Mesendoderm (in vitro differentiated cells): ENCODE measurements at regions not wholly inside any gene's neighbourhood (a gene's known extent, or its start where the extent isn't known, plus 50 kb on each side); places are given as distances from the start of the nearest gene placed in this dataset.
"Not testable (repeated sequence)": the region's sequence is repeated elsewhere in the genome, so short reads cannot be mapped to it uniquely, and the experiment has no call there.

Experiments
- DNase-seq: peaks from one replicate; pipeline ENCODE4 v3.0.0; 2013
- H2AK5ac ChIP-seq: 2 replicates; pipeline ENCODE4 v1.6.1; 2013; ENCODE audit warnings: low read length, inconsistent platforms
- H2BK120ac ChIP-seq: 2 replicates; pipeline ENCODE4 v1.6.1; 2013; ENCODE audit warnings: low read depth, mild to moderate bottlenecking, low read length, moderate library complexity, mixed read lengths
- H2BK15ac ChIP-seq: replicated peaks from 2 replicates; pipeline ENCODE4 v1.6.1; 2013; ENCODE audit warnings: low read depth, mild to moderate bottlenecking, moderate library complexity
- H2BK5ac ChIP-seq: 2 replicates; pipeline ENCODE4 v1.6.1; 2013; ENCODE audit warnings: low read length, inconsistent platforms
- H3K18ac ChIP-seq: 2 replicates; pipeline ENCODE4 v1.6.1; 2013; ENCODE audit warnings: mild to moderate bottlenecking, low read length, mixed read lengths
- H3K23ac ChIP-seq: one replicate; pipeline ENCODE4 v1.6.1; 2013; ENCODE audit warnings: low read length
- H3K27ac ChIP-seq: 2 replicates; pipeline ENCODE4 v1.5.1; 2013; ENCODE audit warnings: low read depth, mild to moderate bottlenecking, inconsistent platforms, low read length, moderate library complexity
- H3K27me3 ChIP-seq: 2 replicates; pipeline ENCODE4 v1.6.1; 2013; ENCODE audit warnings: low read length, control low read depth, mild to moderate bottlenecking, inconsistent platforms; ENCODE audit not compliant: insufficient read depth, poor library complexity
- H3K36me3 ChIP-seq: 2 replicates; pipeline ENCODE4 v1.6.1; 2013; ENCODE audit warnings: low read length, inconsistent platforms; ENCODE audit not compliant: control insufficient read depth, insufficient read depth
- H3K4ac ChIP-seq: one replicate; pipeline ENCODE4 v1.6.1; 2013; ENCODE audit warnings: low read depth, mild to moderate bottlenecking, low read length, moderate library complexity
- H3K4me1 ChIP-seq: 2 replicates; pipeline ENCODE4 v1.6.1; 2013; ENCODE audit warnings: low read depth, low read length, inconsistent platforms; ENCODE audit not compliant: control insufficient read depth
- H3K4me2 ChIP-seq: 2 replicates; pipeline ENCODE4 v1.6.1; 2013; ENCODE audit warnings: low read length
- H3K4me3 ChIP-seq: 2 replicates; pipeline ENCODE4 v1.5.1; 2013; ENCODE audit warnings: mild to moderate bottlenecking, low read length
- H3K56ac ChIP-seq: one replicate; pipeline ENCODE4 v1.6.1; 2013; ENCODE audit warnings: low read length
- H3K79me1 ChIP-seq: 2 replicates; pipeline ENCODE4 v1.6.1; 2013; ENCODE audit warnings: low read length, inconsistent platforms
- H3K79me2 ChIP-seq: 2 replicates; pipeline ENCODE4 v1.6.1; 2013; ENCODE audit warnings: mild to moderate bottlenecking, low read length; ENCODE audit not compliant: control insufficient read depth, insufficient read depth
- H3K9ac ChIP-seq: 2 replicates; pipeline ENCODE4 v1.6.1; 2013; ENCODE audit warnings: low read length, inconsistent platforms
- H4K5ac ChIP-seq: one replicate; pipeline ENCODE4 v1.6.1; 2013; ENCODE audit warnings: low read length
- H4K8ac ChIP-seq: one replicate; pipeline ENCODE4 v1.6.1; 2013; ENCODE audit warnings: low read depth, mild to moderate bottlenecking, control low read depth, low read length, moderate library complexity
- WGBS: extraction: QIAGEN DNeasy Blood & Tissue Kit; methylation state at CpG from one replicate; pipeline ENCODE4 v1.1.7; 2013; ENCODE audit warnings: low lambda C conversion rate, missing lambda C conversion rate; ENCODE audit not compliant: insufficient coverage; ENCODE audit errors: extremely low coverage; 5-methylcytosine and 5-hydroxymethylcytosine counted together

DNA sequence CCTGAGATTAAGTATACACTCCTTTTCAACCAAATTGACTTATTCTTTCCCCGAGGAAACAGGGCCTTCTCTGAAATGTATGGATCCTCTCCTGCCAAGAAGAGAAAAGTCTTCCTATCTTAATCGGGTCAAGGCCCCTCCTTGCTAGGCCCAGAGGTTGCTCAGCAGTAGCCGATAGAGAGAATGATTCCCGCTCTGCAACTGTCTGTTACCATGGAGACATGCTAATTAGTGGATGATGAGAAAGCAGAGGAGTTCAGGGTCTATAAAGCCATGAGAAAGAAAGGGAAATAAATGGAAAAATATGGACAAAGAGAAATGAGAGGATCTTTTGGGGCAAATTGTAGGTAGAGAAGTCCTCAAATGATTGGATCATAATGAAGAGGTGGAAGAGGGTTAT is 103.5 kb downstream of the POU4F1 start:
- DNase-seq: peak; percentile 69
- H3K79me2 ChIP-seq: no peaks in the 10 kb centered on the region
- H3K36me3 ChIP-seq: no peaks in the 10 kb centered on the region
- no peak overlapping the region for H2BK120ac ChIP-seq
- H2BK15ac ChIP-seq: no peak overlapping the region
- H3K27ac ChIP-seq: no peak overlapping the region
- peaks cover 5% of the 10 kb centered on the region for H3K4me1 ChIP-seq
- no CpG with 5 or more reads among the region's 4 CpGs for WGBS
- no peak overlapping the region for H3K4me3 ChIP-seq
- H4K5ac ChIP-seq: no peak overlapping the region
- H3K18ac ChIP-seq: no peak overlapping the region
- no peak overlapping the region for H2AK5ac ChIP-seq
- H3K79me1 ChIP-seq: no peaks in the 10 kb centered on the region
- H3K56ac ChIP-seq: no peak overlapping the region
- H3K9ac ChIP-seq: no peak overlapping the region
- no peak overlapping the region for H3K23ac ChIP-seq
- H2BK5ac ChIP-seq: no peak overlapping the region
- no peak overlapping the region for H4K8ac ChIP-seq
- peaks cover 2% of the 10 kb centered on the region for H3K27me3 ChIP-seq
- H3K4me2 ChIP-seq: no peak overlapping the region
- H3K4ac ChIP-seq: no peak overlapping the region

DNA sequence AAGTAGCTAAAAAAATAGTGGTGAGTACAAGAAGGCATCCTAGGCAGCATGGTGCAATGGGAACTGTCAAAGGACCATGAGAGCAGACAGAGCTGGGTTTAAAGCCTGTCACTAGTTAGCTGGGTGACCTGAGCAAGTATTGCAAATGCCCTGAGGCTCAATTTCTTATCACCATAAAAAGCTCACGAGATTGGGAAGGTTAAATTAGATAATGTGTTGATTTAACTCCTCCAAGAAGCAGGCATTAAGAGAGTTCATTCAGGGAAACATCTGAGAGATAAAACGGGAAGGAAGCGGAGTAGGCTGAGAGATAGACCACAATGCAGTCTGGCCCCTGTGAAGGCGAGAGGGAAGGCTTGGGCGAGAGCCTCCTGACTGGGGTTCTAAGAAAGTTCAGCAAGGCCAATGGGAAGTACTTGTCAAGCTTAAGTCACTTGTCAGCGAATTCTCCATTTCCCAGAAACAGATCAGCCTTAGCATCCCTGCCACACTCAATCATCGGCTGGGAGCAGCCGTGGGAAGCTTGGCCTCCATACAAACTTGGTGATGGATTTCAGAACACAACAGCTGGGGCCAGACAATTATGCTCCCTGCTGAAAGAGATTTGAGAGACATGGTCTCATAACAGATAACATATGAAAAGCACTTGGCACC is 105.5 kb downstream of the POU4F1 start:
- Histone ChIP-seq H2BK5ac (no peak overlapping the region), H3K4me2 (no peak overlapping the region), H3K56ac (no peak overlapping the region), H3K4ac (peak overlapping the region; percentile 25), H2AK5ac (no peak overlapping the region), H2BK15ac (no peak overlapping the region), H3K4me3 (no peak overlapping the region), H3K4me1 (peaks cover 5% of the 10 kb centered on the region), H3K27ac (no peak overlapping the region), H3K18ac (no peak overlapping the region), H3K9ac (no peak overlapping the region), H4K5ac (no peak overlapping the region), H3K27me3 (peaks cover 2% of the 10 kb centered on the region), H3K23ac (no peak overlapping the region), H2BK120ac (no peak overlapping the region), H3K79me1 (no peaks in the 10 kb centered on the region), H3K36me3 (no peaks in the 10 kb centered on the region), H3K79me2 (no peaks in the 10 kb centered on the region), H4K8ac (no peak overlapping the region)
- peak; percentile 80 for DNase-seq
- no CpG with 5 or more reads among the region's 8 CpGs for WGBS

GRCh38 chr13:78491978-78492377 is 111.4 kb downstream of the POU4F1 start:
- no peak overlapping the region for H3K4me2 ChIP-seq
- H2BK5ac ChIP-seq: no peak overlapping the region
- DNase-seq: no peak
- H2AK5ac ChIP-seq: no peak overlapping the region
- no peaks in the 10 kb centered on the region for H3K36me3 ChIP-seq
- no peak overlapping the region for H3K4me3 ChIP-seq
- H3K79me1 ChIP-seq: no peaks in the 10 kb centered on the region
- no peak overlapping the region for H2BK15ac ChIP-seq
- H3K4ac ChIP-seq: no peak overlapping the region
- H3K23ac ChIP-seq: no peak overlapping the region
- H3K56ac ChIP-seq: no peak overlapping the region
- no peaks in the 10 kb centered on the region for H3K79me2 ChIP-seq
- H3K27me3 ChIP-seq: no peaks in the 10 kb centered on the region
- H3K18ac ChIP-seq: no peak overlapping the region
- no peak overlapping the region for H2BK120ac ChIP-seq
- no peak overlapping the region for H4K8ac ChIP-seq
- peaks cover 5% of the 10 kb centered on the region for H3K4me1 ChIP-seq
- no peak overlapping the region for H3K9ac ChIP-seq
- H4K5ac ChIP-seq: no peak overlapping the region
- no peak overlapping the region for H3K27ac ChIP-seq

DNA sequence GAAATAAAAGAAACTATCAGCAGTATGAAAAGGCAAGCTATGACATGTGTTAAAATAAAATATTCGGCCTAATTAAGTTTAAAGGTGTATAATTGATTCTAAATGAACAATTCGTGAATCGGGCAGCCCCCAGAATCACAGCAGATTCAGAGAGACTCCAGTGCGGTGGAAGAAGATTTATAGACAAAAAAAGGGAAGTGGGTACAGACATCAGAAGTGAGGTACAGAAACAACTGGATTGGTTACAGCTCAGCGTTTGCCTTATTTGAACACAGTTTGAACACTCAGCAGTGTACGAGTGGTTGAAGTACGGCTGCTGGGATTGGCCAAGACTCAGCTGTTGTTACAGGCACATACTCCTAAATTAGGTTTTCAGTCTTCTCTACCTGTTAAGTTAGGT is 113.1 kb downstream of the POU4F1 start:
- not testable (repeated sequence) for H3K27ac ChIP-seq, H3K79me2 ChIP-seq, H4K5ac ChIP-seq, H2AK5ac ChIP-seq, H3K56ac ChIP-seq, H3K4me1 ChIP-seq, H2BK120ac ChIP-seq, H3K18ac ChIP-seq, H3K4me2 ChIP-seq, DNase-seq, H3K4ac ChIP-seq, H3K23ac ChIP-seq, H3K27me3 ChIP-seq, H3K9ac ChIP-seq, H3K79me1 ChIP-seq, H3K4me3 ChIP-seq, H3K36me3 ChIP-seq, H2BK5ac ChIP-seq, H4K8ac ChIP-seq, H2BK15ac ChIP-seq
- no CpG with 5 or more reads among the region's 7 CpGs for WGBS

- no peak overlapping the region for H4K8ac ChIP-seq
- no peak overlapping the region for H3K56ac ChIP-seq
- WGBS: no CpG with 5 or more reads among the region's 1 CpG
- H3K27me3 ChIP-seq: no peaks in the 10 kb centered on the region
- H3K36me3 ChIP-seq: no peaks in the 10 kb centered on the region
- H3K4me3 ChIP-seq: no peak overlapping the region
- no peak overlapping the region for H3K4ac ChIP-seq
- no peak overlapping the region for H3K18ac ChIP-seq
- no peak overlapping the region for H2BK15ac ChIP-seq
- no peaks in the 10 kb centered on the region for H3K79me2 ChIP-seq
- DNase-seq: no peak
- H2AK5ac ChIP-seq: no peak overlapping the region
- H4K5ac ChIP-seq: no peak overlapping the region
- H3K9ac ChIP-seq: no peak overlapping the region
- H3K79me1 ChIP-seq: no peaks in the 10 kb centered on the region
- no peak overlapping the region for H2BK5ac ChIP-seq
- H3K23ac ChIP-seq: no peak overlapping the region
- no peak overlapping the region for H3K4me2 ChIP-seq
- H3K4me1 ChIP-seq: no peaks in the 10 kb centered on the region
- no peak overlapping the region for H3K27ac ChIP-seq
- no peak overlapping the region for H2BK120ac ChIP-seq
These were observed 115.6 kb downstream of the POU4F1 start for GRCh38 chr13:78487707-78488106.

DNA sequence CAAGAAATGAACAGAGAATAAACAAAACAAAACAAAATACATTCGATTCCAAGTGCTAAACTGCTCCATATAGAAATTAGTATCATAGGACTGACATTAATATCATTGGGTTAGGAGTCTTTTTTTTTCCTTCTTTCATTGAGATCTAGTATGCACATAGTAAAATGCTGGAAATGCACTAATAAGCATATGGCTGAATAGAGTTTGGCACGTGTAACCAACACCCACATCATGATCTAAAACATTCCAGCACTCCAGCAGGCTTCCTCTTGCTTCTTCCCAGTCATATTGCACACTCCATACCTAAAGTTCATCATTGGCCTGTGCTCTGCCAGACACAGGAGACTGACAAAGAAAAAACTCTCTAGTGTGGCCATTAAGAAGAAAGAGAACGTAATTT is 117.5 kb downstream of the POU4F1 start:
- H3K79me1 ChIP-seq: no peaks in the 10 kb centered on the region
- no peak overlapping the region for H3K4me3 ChIP-seq
- H2AK5ac ChIP-seq: no peak overlapping the region
- H3K4ac ChIP-seq: no peak overlapping the region
- no peak overlapping the region for H3K4me2 ChIP-seq
- no peak overlapping the region for H2BK120ac ChIP-seq
- no CpG with 5 or more reads among the region's 3 CpGs for WGBS
- no peak overlapping the region for H3K23ac ChIP-seq
- H2BK5ac ChIP-seq: no peak overlapping the region
- no peaks in the 10 kb centered on the region for H3K79me2 ChIP-seq
- no peak overlapping the region for H3K56ac ChIP-seq
- no peak for DNase-seq
- H3K18ac ChIP-seq: no peak overlapping the region
- H2BK15ac ChIP-seq: no peak overlapping the region
- H4K8ac ChIP-seq: no peak overlapping the region
- H3K36me3 ChIP-seq: no peaks in the 10 kb centered on the region
- no peak overlapping the region for H3K9ac ChIP-seq
- H4K5ac ChIP-seq: no peak overlapping the region
- H3K4me1 ChIP-seq: no peaks in the 10 kb centered on the region
- no peaks in the 10 kb centered on the region for H3K27me3 ChIP-seq
- no peak overlapping the region for H3K27ac ChIP-seq
